Myocyte (in vitro differentiated cells): ENCODE measurements at regions not wholly inside any gene's neighbourhood (a gene's known extent, or its start where the extent isn't known, plus 50 kb on each side); places are given as distances from the start of the nearest gene placed in this dataset.

Experiments
- DNase-seq: peaks from one replicate; pipeline ENCODE4 v3.0.0-alpha.2; 2012; ENCODE audit warnings: low read depth

GRCh38 chr2:16013359-16013911 is 73.1 kb downstream of the MYCN start:
- no peak for DNase-seq

DNA sequence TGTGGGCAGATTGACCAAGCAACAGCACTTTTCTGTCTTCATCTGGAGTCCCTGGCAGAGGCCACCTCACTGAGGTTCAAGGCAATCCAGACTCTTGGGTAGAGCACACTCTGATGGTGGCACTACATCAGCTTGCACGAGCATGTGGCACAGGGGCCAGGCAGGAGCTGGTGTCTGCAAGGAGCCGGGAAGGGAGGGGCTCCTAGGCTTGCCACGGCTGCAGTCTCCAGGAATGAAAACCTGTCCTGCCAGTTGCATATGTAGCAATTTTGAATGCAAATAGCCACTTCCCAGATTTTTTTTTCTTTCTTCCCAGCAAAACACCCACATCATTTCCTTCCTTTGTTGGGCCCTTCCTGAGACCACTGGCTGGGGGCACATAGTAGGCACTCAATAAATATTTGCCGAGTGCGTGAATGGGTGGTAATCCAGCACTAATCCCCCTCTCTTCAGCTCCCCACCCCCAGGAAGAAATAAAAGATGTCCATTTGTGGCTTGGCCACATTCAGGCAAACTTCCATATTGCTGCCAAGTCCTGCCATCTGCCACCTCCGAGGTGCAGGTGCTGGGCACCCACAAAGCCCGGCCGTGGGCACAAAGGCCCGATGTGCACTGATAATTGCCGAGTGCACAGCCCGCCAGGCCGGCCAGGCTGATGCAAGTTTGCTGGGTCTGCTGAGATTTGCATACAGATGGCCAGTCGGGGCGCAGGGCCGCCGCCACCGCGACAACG is 72.4 kb downstream of the MYCN start:
- no peak for DNase-seq

- no peak for DNase-seq
Observed at GRCh38 chr2:16012029-16012596, 71.8 kb downstream of the MYCN start.

GRCh38 chr2:16011621-16011960 is 71.2 kb downstream of the MYCN start:
- no peak for DNase-seq

DNA sequence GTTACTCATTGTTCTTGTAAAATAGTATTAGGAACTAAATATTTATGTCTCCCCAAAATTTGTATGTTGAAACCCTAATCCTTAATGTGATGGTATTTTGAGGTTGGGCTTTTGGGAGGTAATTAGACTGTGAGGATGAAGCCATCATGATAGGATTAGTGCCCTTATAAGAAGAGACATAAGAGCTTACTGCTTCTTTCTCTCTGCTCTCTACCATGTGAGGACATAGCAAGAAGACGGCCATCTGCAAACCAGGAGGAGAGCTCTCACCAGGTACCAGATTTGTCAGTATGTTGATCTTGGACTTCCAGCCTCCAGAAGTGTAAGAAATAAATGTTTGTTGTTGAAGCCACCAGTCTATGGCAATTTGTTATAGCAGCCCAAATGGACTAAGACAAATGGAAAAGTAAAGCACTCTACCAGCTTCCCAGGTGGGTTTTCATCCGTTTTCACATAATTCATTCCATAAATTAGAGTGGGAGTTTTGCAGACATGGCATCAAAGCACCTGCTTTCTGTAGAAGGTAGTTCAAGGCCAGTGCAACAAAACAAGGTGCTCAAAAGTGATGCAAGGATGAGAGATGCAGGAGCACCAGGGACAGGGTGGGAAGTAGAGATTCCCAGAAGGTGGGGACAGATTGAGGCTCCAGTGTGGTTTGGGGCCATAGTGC is 70.7 kb downstream of the MYCN start:
- no peak for DNase-seq

DNA sequence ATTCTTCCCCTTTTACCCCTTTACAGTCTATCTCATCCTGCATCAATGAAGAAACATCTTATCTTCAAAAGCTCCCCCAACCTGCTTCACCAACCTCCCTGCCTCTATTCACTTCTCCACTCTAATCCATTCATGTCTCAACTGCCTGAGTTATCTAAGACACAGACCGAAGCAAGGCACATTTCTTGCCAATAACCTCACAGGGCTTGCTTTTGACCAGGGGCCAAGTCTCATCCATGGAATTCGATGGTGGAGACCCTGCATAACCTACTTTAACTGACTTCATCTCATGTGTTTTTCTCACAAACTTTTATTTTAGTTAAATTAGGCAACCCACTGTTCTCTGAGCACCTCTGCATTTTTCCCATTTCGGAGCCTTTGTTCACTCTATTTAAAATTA is 69.7 kb downstream of the MYCN start:
- no peak for DNase-seq

- no peak for DNase-seq
Observed at GRCh38 chr2:16009560-16009959, 69.2 kb downstream of the MYCN start.

DNA sequence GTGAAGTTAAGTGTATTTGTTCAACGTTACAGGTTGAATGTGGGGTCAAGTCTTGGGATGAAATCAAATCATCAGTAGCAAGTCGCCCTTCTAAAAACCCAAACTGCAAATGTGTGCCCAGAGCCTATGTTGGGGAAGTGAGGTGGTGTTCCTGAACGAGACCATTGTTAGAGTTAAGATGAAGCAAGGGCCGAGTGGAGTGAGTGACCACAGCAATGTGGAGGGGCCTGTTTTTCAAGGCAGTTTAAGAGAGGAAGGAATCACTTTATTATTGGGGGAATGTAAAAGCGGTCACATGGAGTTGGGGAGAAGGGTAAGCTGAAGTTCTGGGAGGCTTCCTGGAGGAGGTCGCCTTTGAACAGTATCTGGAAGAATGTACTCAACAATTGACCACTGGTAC is 68.5 kb downstream of the MYCN start:
- DNase-seq = no peak

DNA sequence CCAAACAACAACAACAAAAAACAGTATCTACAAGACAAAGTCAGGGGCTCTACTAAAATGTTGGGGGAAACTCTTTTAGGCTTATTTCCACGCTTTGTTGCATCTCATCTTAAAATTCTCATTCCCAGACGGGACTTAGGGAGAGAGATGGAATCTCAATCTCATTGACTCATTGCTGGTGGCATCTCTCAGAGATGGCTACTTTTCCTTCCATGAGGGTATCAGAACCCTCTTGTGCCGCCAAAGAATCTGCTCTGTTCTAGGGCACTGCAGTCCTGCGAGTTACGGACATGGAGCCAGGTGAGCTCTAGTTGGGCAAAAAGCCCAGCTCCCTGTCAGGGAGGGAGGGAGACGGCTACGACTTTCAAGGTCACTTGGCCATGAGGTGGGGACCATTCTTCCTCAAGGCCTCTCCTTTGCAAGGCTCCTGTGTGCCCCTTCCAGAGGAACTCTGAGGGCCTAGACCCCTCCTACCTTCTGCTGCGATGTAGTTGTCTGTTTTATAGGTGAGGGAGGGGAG is 68.0 kb downstream of the MYCN start:
- no peak for DNase-seq

- DNase-seq = no peak
Observed at GRCh38 chr2:16007167-16007934, 67.0 kb downstream of the MYCN start.

GRCh38 chr2:16006537-16007166 is 66.3 kb downstream of the MYCN start:
- DNase-seq = no peak

DNA sequence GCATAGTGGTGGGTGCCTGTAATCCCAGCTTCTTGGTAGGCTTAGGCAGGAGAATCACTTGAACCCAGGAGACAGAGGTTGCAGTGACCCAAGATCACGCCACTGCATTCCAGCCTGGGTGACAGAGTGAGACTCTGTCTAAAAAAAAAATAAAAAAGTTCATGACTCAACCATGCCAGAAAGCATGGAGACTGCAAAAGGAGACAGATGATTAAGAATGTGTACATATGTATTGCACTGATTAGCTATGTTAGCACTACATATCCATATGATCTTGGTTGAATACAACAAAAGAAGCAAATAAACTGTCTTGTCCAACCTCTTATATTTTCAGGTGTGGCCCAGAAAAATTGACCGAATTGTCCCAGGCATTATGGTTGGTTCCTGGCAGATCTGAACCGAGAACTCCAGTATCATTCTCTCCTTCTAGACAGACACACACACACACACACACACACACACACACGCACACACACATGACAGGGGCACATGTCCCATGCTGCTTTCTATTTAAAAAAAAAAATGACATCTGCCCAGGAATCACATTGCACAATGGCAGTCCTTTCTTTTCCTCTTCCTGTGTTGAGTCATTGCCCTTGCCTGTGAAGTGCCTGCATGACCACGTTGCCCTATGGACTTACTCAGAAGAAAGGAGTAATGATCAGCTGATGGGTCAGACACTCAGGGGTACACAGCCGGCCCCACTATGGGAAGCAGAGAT is 65.6 kb downstream of the MYCN start:
- no peak for DNase-seq

- no peak for DNase-seq
Observed at GRCh38 chr2:16005389-16005788, 65.0 kb downstream of the MYCN start.

- DNase-seq = no peak
Observed at GRCh38 chr2:16003809-16004208, 63.5 kb downstream of the MYCN start.

GRCh38 chr2:16003152-16003551 is 62.8 kb downstream of the MYCN start:
- no peak for DNase-seq

GRCh38 chr2:16002575-16002974 is 62.2 kb downstream of the MYCN start:
- no peak for DNase-seq

- DNase-seq = no peak
Observed at GRCh38 chr2:16002144-16002543, 61.8 kb downstream of the MYCN start.

DNA sequence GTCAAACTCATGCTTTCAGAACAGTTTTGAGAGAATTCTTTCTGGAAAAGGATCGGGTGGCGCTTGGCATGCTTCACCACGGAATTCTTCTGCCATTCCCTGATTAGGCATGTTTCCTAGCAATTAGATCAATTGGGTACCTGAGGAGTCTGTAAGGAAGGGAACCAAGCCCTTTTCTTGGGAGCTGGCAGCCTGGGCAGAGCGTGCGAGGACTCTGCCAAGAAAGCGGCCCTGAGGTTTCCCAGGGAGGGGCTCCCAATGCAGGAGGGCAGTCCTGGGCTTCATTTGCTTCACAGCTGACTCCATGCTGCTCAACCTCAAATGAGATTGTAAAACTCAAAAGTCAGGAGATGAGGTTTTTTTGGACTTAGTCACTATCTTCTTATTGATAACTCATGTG is 60.3 kb downstream of the MYCN start:
- no peak for DNase-seq

GRCh38 chr2:15999596-16000469 is 59.5 kb downstream of the MYCN start:
- DNase-seq = no peak
